ELF-1 (cell line): ENCODE measurements at regions not wholly inside any gene's neighbourhood (a gene's known extent, or its start where the extent isn't known, plus 50 kb on each side); places are given as distances from the start of the nearest gene placed in this dataset.

Experiments
- DNase-seq: peaks from one replicate; pipeline ENCODE4 v3.0.0-alpha.2; 2016; ENCODE audit warnings: low read depth, low spot score

DNA sequence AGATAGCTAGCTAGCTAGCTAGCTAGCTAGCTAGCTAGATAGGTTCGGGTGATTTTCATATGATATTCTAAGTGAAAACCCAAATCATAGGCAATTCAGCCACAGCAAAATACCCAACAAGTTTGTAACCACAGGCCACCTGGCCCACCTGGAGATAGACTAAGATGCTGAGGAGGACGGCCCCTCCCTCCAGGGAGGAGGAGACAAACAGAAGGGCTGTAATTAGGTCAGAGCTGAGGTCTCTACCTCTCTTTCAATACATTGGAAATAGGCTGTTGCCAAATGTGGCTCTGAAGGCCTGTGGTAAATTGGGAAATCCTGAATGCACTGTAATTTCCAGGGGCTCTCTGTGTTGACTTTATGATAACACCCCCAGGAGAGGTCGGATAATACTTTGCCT, 382.2 kb downstream of the FGF9 start:
- no peak for DNase-seq

DNA sequence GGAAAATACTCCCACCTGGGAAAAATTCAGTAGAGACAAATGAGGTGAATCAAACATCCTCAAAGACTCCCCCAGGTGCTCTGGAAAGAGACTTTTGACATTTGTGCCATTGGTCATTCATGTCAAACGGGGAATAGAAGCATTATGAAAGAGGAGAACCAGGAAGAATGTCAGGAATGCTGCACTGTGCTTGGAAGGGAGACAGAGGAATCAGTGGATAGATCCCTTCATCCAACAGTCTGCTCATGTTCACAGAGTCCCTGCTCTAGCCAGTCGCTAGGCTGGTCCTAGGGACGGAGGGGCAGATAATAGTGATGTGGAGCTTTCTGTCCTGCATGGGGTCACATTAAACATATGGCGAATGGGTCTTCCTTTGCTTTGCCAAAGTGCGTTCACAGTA, 384.4 kb downstream of the FGF9 start:
- no peak for DNase-seq

DNA sequence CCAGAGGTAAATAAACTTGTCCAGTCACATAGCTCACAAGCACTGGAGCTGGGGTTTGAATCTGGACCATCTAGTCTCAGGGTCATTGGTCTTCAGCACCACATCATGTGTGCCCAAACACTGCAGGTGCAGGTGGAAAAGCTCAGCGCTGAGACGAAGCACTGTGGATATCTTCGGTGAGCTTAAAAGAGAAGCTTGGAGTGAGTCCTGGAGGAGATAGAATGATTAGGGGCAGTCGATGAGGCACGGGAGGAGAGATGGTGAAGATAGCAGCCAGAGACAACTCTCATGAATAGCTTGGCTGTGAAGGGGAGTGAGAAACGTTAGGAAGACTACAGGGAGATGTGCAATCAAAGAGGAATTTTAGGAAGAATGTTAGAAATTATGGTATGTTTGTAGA, 389.3 kb downstream of the FGF9 start:
- no peak for DNase-seq

DNA sequence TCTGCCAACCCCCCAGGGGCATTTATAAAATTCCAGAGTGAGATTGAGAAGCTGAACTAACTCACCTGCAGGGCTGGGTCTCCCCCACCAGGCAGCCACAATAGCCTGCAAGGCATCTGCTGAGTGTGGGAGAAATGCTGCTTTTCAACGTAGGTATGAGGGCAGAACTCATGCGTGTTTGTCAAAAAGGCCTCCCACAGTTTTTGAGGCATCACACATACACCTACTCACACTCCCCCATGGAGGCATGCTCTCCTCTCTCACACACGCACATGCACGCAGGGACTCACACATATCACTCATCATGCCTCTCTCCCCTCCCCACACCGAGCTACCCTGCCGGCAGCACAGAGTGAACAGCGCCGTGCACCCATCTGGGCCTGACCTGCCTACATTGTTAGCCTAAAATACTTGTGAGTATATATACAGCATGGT, 390.5 kb downstream of the FGF9 start:
- peak; percentile 77 for DNase-seq

DNA sequence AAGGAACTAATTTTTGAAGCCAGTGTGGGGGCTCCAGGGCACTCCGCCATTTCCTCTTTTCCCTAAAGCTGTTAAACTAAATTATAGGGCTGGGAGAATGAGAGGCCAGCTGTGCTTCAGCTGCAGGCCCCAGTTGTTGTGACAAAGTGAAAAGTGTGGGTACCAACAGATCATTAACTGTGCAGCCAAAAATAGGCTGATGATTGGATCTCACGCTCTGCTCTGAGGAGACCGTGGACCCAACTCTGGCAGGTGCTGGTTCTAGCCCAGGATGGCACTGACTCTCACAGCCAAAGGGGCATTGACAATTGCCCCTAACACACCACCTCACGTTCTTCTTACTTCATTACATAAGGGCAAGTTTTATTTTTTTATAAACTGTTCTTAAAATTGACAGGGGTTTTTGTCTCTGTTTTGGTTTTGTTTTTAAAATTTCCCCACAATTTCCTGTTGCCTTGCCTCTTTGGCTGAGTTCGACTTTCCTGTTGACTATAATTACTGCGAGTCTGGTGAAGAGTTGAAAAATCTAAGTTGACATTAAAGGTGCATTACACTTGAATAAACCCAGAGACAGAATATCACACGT, 391.0 kb downstream of the FGF9 start:
- DNase-seq = no peak

DNA sequence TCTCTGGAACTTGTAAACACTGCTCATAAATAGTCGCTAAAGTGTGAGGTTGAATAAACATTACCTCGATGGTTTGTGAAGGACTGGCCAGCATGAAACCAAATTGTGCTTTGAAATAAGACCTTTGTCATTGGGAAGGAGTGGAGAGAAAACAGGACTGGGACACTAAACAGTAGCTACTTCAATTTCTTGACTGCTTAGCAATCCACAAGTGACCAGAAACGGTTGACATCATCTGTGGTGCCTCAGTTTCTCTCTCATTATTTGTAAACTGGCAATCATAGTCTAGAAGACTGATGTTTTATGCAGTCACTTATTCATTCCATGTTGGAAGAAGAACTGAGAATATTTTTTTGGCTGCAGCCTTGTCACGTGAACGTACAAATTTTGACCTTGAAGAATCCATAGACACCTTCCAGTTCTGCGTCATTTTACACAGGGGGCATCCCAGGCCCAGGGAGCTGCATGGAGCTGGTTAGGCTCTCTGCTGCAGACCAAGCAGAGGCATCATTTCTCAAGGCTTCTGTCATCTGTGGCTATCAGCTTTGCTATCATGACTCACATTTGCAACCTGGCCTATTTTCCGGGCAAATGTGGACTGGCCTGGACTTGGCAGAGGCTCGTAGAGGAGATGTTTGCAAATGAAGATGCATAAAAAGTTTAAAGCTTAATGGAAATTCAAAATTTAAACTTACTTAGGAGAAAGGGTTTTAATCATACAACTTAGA, 391.8 kb downstream of the FGF9 start:
- no peak for DNase-seq

DNA sequence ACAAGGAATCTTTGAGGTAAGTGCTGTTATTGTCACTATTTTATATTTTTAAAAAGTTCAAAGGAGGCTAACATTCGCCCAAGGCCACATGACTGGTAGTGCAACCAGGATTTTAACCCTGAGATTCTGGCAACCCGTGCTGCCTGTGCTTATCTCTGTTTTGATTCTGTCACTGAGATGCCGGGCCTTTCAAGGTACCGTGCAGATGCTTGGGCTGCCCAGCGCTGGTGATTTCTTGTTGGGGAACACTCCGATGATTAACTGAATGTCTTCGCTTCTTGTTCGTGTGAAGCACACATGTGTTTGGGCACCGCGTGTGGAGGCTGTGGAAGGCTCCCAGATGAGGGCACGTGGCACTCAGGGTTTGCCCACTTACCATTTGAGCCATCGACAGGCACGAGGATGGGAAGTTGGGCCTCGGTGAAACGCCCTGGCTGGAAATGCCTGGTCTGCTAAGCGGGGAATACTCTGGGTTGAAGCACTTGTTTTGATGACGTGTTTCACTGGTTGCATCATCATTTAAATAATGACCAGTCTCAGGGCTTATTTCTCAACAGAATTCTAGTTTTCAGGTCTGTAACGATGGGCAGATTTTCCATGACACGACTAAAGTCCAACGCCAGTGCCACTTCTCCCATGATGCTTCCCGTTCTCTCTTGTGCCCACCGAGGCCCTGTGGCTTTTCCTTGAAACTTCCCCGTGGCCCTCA, 392.7 kb downstream of the FGF9 start:
- DNase-seq = no peak

DNA sequence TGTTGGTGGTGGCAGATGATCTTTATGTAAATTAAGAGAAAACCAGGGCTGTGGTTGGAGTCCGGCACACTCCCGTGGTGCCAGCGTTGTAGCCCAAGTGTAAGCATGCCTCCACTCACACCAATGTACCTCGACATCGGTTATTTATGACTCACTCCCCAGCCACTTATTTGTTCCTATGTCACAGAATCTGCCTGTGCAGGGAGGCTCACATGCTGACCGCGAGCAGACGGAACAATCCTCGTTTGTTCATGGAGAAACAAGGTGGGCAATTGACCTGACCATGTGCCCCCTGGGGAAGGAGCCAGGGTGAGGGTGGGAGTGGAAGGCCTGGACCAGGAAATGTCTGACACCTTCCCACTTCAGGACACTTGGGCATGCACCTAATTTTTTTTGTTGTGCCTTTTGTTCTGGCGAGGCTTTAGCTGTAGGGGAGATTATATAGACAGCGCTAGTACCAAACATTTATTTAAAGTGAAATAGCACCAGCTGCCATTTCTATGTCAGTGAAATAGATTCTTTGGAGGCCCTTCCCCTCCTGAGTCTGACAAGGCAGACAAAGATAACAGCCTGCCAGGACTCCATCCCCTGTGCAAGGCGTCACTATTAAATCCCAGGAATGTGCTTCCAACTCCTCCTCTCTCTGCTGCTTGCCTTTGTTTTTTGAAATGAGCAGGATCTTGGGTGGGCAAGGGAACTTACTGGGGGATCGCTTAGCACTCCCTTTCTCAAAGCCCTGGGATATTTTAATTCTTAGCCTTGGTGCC, 394.2 kb downstream of the FGF9 start:
- peak; percentile 41 for DNase-seq

DNA sequence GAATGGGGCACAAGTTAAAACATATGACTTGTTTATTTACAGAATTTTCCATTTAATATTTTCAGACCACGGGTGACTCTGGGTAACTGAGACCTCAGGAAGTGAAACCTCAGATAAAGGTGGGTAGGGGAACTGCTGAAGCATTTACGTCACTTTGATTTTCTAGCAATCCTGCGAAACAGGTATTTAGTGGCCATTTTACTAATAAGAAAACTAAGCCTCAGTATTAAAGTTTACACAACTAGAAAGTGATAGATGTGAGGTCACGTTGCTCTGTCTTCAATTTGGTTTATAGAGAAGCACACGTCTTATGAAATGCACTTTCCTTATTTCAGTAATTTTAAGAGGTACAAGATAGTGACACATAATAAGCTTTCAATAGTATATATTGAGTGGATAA, 402.8 kb downstream of the FGF9 start:
- no peak for DNase-seq

DNA sequence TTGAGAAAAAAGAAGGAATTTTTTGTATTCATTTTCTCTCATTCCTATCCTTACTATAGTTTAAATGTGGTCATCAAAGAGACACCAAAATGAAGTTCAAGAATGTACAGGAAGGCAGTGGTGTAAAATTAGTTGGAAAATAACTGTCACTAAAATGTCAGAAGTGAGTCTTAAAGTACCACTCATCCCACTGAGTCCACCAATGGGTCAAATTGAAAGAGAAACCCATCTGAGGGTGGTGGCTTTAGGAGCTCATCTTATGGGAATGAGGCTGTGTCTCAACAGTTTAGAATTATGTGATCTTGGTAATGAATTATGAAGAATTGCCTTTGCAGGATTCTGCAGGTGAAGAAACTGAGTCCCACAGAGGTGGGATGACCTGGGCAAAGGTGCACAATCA, 403.5 kb downstream of the FGF9 start:
- no peak for DNase-seq

DNA sequence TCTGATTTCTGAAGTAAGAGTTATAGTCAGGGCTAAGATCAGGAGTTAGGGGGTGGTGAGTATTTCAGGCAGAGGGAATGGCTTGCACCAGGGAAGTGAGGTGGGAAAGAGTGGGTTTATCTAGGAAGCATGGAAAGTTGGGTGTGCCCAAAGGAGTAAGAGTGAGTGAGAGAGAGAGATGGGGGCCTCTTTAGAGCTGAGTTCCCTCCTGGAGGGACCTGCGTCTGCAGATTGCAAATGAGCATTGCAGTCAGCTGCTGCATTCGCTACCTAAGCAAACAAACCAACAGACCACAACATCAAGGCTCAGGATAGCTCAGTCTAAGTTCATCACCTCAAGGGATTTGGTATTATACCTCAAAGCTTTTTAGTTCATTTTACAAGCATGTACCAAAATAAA, 405.8 kb downstream of the FGF9 start:
- DNase-seq = no peak

DNA sequence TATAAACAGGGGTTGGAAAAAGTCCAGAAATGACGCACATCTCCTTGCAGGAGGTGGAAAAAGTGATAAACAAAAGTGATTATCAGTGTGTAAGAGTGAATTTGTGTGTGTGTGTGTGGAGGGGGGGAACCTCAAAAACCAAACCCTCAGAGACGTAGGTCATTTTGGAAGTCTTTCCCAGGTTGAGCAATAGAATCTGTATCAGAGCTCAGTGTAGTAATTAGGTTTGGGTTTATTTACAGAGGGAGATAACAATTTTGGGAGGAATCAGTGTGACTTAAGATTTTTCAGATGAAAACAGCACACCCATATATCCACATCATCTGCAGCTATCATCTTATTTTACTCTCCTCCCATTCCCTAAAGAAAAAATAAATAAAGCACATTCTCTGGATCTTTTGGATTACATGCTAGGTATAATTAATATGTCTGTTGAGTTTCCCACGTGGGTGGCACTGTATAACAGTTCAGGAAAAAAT, 406.4 kb downstream of the FGF9 start:
- no peak for DNase-seq

DNA sequence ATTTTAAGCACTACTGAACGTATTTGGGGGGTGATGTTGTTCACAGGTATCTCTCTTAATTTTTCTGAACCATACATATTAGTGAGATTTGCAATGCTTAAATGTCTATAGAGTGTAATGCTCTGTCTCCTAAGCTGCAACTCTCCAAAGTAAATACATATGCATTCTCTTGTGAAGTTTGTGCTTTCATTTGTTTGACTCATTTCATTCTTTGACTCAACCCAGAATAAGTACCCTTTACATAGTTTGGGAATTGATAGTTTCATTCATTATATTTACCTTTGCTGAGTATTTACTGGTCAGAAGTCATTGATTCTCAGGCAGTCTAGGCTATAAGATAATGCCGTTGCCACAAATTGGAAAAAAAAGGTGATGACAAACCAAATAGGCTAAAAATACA, 406.9 kb downstream of the FGF9 start:
- no peak for DNase-seq

DNA sequence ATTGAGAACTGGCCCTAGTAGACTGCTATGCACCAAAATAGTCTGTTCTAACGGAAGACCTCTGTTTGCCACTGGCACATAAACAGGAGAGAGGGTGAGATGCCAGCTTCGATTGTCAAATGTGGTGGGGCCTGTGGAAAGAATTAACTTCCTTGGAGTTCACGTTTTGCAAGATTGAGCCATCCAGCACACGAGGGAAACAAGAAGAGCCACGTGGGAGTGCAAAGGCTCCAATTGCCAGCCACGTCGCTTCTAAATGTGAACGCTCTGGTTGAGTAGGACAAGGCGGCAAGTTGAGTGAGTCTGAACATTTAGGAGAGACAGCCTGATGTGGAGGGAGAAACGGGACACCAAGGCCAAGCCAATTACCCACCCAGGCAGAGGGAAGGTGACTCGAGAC, 409.1 kb downstream of the FGF9 start:
- DNase-seq = no peak

DNA sequence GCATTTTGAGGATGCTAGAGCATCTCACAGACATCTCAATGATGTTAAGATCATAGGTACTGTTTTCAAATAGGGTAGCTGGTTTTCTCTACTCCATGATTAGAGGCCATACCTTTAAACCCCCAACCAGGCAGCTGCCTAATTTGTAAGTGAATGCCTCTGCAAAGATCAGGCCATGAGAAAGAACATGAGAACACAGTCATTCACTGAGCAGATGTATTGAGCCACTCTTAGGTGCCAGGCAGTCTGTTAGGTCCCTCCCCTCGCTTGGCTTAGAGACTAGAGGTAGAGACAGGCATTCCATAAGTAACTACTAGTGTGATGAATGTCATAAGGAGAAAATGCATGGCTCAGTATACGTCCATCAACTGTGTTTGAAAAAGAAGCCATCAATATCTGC, 410.0 kb downstream of the FGF9 start:
- DNase-seq = no peak

DNA sequence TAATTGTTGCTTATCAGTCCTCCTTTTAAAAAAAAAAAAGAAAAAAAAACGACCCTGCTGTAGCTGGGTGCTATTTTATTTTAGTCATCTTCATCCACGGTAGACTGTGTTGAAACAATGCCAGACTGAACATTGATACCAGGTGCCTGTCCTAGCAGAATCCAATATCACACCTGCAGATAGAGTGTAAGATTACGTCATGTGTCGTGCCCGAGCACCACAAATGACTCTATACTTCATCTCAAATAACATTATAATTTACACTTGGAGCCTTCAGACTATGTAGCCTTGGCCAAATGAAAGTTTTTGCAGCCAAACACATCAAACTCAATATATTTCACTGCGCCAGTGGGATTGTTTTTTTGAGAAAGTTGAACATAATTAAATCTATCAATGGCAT, 410.6 kb downstream of the FGF9 start:
- DNase-seq = no peak

DNA sequence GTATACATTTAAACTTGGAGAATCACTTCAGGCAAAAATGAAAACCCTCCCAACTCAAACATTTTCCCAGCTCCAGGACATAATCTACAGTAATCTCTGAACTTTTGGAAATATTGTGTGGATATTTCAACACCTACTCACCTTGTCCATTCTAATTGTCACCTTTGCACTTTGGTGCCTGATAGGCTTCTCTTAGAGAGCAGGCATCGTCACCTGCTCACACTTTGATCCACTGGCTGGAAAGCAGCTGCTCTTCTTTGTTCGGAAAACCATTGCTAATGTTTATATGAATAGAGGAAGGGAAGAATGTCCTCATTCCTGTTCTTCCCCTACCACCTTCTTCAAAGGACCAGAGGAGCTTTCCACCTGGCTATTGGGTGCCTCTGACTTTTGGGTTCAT, 411.2 kb downstream of the FGF9 start:
- DNase-seq = no peak

DNA sequence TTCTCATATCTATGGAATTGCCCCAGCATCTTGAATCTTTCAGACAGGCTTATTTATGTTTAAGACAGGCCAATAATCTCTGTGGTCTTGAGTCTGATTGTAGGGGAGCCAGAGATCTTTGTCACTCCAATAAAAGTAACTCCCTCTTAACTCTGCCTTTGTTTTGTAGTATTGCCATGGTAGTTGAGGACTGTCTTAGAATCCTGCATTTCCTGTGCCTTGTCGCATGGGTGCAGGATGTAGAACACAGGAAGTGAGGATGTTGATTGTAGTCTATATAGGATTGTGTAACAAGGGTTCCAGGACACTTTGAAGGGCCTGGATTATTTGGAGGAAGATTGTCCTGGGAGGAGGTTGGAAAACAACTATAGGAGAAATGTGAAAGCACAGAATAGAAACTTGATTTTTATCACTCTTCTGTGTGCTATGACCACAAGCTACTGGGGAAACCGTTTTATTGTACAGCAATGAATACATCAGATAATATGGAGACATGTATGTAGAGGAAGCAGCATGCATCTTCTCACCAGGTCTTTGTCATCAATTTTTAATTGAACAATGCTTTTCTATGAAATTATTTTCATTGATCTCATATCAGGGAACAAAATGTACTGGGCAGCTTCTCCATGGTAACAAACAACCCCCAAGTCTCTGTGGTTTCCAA, 411.7 kb downstream of the FGF9 start:
- DNase-seq = no peak

DNA sequence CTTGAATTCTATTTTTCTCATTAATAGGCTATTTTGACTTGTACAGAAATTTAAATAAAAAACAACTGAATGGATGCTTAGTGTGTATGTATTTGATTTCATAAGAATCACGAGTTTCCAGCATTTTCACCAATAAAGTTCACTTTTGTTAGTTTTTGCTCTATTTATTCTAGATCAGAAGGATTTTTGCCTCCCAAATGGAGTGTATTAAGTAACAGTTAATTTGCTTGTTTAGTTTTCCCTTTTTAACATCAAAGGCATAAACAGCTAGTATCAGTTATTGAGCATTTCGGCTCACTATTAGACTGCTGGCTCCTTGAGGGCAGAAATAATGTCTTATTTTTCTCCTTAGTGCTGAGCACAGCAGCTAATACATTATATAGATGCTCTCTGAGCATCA, 414.1 kb downstream of the FGF9 start:
- no peak for DNase-seq

DNA sequence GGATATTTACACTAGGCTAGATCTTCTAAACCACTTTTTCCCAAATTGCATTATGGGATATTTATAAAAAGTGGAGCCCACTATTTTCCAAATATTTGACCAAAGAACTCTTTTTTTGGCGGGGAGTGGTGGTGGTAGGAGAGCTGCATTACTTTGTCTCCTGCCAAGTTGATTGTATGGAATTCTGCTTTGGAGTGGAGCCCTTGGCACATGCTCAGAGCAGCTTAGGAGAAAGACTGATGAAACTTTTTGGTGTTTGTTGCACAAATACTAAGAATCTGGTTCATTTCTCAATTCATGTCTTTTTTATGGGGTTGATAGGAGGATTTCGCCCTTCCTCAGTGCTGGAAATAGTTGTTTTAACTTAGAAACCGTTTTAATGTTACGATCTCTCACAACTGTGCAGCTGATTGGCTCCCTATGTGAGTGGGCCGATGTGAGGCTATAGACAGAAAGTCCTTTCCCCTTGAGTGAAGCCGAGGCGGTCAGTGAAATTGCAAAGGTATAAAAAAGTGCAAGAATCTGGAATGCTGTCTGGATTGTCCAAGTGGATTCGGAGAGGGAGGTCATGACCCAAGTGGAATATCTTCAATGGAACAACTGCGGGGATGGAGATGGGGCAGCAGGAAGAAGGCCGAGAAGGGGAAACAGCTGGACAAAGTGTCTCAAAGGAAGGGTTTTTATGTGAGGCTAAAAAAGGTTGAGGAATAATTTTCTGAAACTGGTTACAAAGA, 415.9 kb downstream of the FGF9 start:
- DNase-seq = no peak

DNA sequence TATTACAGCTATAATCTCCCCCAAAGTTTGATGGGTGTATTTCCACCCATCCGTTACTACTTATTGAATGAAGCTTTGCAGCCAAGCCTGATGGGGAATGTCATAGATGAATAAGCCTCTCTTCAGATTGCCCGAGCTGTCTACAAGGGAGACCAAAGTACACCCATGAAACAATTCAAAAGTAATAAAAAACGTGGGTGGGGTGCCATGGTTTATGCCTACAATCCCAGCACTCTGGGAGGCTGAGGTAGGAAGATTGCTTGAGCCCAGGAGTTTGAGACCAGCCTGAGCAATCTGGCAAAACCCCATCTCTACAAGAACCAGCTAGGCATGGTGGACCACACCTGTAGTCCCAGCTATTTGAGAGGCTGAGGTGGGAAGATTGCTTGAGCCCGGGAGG, 419.2 kb downstream of the FGF9 start:
- no peak for DNase-seq
